ENCODE measurements at regions not wholly inside any gene's neighbourhood (a gene's known extent, or its start where the extent isn't known, plus 50 kb on each side); places are given as distances from the start of the nearest gene placed in this dataset.

GRCh38 chr12:27869567-27869966, 89.5 kb upstream of the MANSC4 start:
- H3K4me1 ChIP-seq (ENCODE audit: control insufficient read depth, insufficient read depth, low read length): peaks cover 14% of the 10 kb centered on the region

More at GRCh38 chr12:27869567-27869966, 89.5 kb upstream of the MANSC4 start:
- no peak overlapping the region for H2AFZ ChIP-seq (replicated peaks; ENCODE audit: low read length, poor library complexity)
- H4K5ac ChIP-seq (ENCODE audit: low read depth, low read length): no peak overlapping the region
- no peaks in the 10 kb centered on the region for H3K36me3 ChIP-seq (ENCODE audit: control insufficient read depth, insufficient read depth, low read length)
- DNase-seq (no peak), ATAC-seq (ENCODE audit: low read depth) (no peak)
- intact Hi-C loops (cut with micrococcal nuclease) (no loop called here), in situ Hi-C loops (cut with MboI; ENCODE audit: low sequenced_read_pairs) (no loop called here), dilution Hi-C loops (cut with HindIII; ENCODE audit: low sequenced_read_pairs, unreplicated experiment) (no loop called here)
- H3K23ac ChIP-seq (ENCODE audit: low read depth, low read length): no peak overlapping the region
- H2BK120ac ChIP-seq (ENCODE audit: low read depth, low read length): peak overlapping the region; percentile 42; the same call in 1 of the 2 replicates
- WGBS, 2 experiments (ENCODE audit: extremely low coverage in 2 of 2, insufficient read length in 1 of 2): 57% methylated on average over 4 of the region's 12 CpGs; no CpG with 5 or more reads in 1 of the 2 experiments
- H2AK9ac ChIP-seq (replicated peaks; ENCODE audit: low read depth, low read length, poor library complexity): no peak overlapping the region
- H3K18ac ChIP-seq (ENCODE audit: low read depth, low read length): no peak overlapping the region
- no peaks in the 10 kb centered on the region for H3K9me3 ChIP-seq (ENCODE audit: control insufficient read depth, insufficient read depth, low read length)
- H2BK15ac ChIP-seq (ENCODE audit: low read depth, low read length): peak overlapping the region; percentile 60; the same call in 1 of the 3 replicates
- POLR2A ChIA-PET (ENCODE audit: unreplicated experiment): no interaction called here
- TF ChIP-seq ELK1 (IDR thresholded peaks at IDR 0.05; ENCODE audit: borderline replicate concordance, low read depth, low read length) (no peak), CEBPB (IDR thresholded peaks at IDR 0.05; ENCODE audit: low read depth, low read length) (no peak), NFE2L2 (IDR thresholded peaks at IDR 0.05; ENCODE audit: low read depth, low read length) (no peak)
- TF ChIP-seq, protein P1, sequence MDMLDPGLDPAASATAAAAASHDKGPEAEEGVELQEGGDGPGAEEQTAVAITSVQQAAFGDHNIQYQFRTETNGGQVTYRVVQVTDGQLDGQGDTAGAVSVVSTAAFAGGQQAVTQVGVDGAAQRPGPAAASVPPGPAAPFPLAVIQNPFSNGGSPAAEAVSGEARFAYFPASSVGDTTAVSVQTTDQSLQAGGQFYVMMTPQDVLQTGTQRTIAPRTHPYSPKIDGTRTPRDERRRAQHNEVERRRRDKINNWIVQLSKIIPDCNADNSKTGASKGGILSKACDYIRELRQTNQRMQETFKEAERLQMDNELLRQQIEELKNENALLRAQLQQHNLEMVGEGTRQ (IDR thresholded peaks at IDR 0.05; ENCODE audit: low read depth, low read length): no peak
- H2BK20ac ChIP-seq (ENCODE audit: low read depth, low read length): peak overlapping the region; percentile 79
- H3K9me1 ChIP-seq (ENCODE audit: insufficient read depth, low read length): peaks cover 7% of the 10 kb centered on the region
- H3K9ac ChIP-seq (ENCODE audit: low read depth, low read length): no peak overlapping the region
- H3K4me2 ChIP-seq (ENCODE audit: low read depth, low read length): no peak overlapping the region
- no peaks in the 10 kb centered on the region; a peak in 1 of 4 replicates for H3K79me1 ChIP-seq (ENCODE audit: low read depth in 1 of 2, low read length in 2 of 2)
- H3K4me3 ChIP-seq (ENCODE audit: insufficient read depth, low read depth, low read length): no peak overlapping the region
- no peak overlapping the region for H3K56ac ChIP-seq (ENCODE audit: extremely low read depth, insufficient read depth, low read length)
- H3K14ac ChIP-seq (replicated peaks; ENCODE audit: low read depth, low read length): peak overlapping the region; percentile 56; the same call in 1 of the 2 replicates
- CTCF ChIA-PET: no interaction called here
- no peaks in the 10 kb centered on the region for H4K20me1 ChIP-seq (ENCODE audit: insufficient read depth, low read length)
- peak overlapping the region in 1 of 2 experiments; percentile 33; a peak in 1 of 4 replicates for H4K8ac ChIP-seq (ENCODE audit: low read depth in 2 of 2, low read length in 2 of 2)
- H3K4ac ChIP-seq (ENCODE audit: low read depth, low read length): no peak overlapping the region; the same call in 1 of the 2 replicates
- 0 out of 2 replicates have a peak overlapping the region, but pooled peaks have one; percentile 4 for H4K91ac ChIP-seq (ENCODE audit: insufficient read depth, low read depth, low read length)
- H3K27me3 ChIP-seq (ENCODE audit: control insufficient read depth, insufficient read depth, low read length): no peaks in the 10 kb centered on the region
- no peak overlapping the region for H2BK5ac ChIP-seq (ENCODE audit: low read depth, low read length, poor library complexity, severe bottlenecking)
- peak overlapping the region; percentile 86 for H2AK5ac ChIP-seq (ENCODE audit: low read depth, low read length)
- H3K27ac ChIP-seq (ENCODE audit: insufficient read depth, low read length): no peak overlapping the region
- BruUV-seq (replicated peaks): no TSS peak

Data from IMR-90 (cell line).